HG03039 (cell line): ENCODE measurements at regions not wholly inside any gene's neighbourhood (a gene's known extent, or its start where the extent isn't known, plus 50 kb on each side); places are given as distances from the start of the nearest gene placed in this dataset.

Experiments
- ATAC-seq: cut with Tn5 transposase; IDR thresholded peaks from one replicate; pipeline ENCODE4 v1.9.1; 2021; ENCODE audit warnings: mild to moderate bottlenecking, moderate library complexity; ENCODE audit not compliant: unreplicated experiment

DNA sequence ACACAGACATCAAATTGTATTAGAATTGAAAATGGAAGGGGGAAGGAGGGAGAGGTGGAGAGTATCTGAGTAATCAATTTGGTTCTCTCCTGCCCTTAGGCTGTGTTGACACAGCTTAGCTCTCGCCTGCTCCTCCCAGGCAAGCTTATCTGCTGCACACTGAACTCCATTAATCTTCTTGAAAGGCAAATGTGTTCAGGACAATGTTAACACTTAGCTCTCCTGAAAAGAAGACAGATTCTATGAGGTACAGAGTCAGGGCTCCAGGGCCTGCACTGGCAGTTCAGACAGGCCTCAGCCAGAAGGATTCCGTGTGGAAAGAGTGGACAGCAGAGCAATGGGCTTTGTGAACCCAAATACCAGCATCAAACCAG is 430.0 kb upstream of the TNP1 start:
- no peak for ATAC-seq

- ATAC-seq: no peak
Measured at GRCh38 chr2:217289177-217289906, 429.5 kb upstream of the TNP1 start.

- ATAC-seq: no peak
Measured at GRCh38 chr2:217288472-217289063, 428.7 kb upstream of the TNP1 start.

DNA sequence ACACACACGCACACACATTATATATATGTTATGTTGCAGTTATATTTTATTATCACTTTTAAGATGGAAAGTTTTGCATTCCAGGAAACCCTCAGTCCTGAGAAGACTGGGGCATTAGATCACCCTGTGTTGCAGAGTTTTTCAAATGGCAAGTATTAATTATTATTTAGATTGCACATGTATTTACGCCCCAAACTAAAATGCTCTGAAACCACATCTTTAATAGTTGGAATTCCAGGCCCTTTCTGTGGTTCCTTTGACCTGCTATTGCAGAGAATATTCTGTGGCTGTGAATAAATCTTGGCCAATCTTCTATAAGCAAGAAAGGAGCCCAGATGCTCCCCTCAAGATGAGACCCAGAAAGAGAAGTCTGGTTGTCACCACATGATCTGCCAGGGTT is 427.0 kb upstream of the TNP1 start:
- no peak for ATAC-seq

DNA sequence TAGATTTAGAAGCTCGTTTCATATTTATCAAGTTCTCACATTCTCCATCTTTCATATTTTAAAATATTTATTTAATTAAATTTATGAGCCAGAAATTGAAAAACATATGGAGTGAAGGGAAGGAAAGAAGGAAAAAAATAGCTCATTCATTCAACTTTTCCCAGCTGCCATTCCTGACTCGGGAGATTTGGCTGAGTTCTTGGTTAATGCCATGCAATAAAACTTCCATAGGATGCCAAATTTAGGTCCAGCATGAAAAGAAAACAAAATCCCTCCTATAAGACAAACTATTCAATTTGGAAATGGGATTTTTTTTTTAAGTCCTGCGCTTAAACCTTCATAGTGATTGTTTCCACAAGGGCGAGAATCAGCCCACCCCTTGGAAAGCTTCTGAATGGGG is 426.1 kb upstream of the TNP1 start:
- ATAC-seq: no peak

GRCh38 chr2:217283460-217283859 is 423.6 kb upstream of the TNP1 start:
- no peak for ATAC-seq

- ATAC-seq: no peak
Measured at GRCh38 chr2:217282531-217282930, 422.7 kb upstream of the TNP1 start.

DNA sequence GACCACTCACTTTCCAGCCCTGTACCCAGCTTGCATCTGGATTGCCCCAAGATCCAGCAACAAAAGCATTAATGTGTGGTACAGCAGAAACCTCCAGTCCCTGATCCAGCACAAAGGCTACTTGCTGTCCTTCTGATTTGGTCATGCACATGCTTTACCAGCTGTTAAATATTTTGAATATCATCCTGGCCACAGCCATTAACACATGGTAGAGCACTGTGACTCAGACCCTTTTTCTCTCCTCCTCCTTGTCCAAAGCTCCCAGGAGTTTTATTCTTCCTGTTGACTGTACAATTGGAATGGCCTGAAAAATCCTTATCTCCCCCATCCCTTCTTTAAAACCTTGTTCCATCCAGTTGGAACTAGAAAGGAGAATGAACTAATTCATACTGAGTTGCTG is 419.7 kb upstream of the TNP1 start:
- ATAC-seq: no peak

- no peak for ATAC-seq
Measured at GRCh38 chr2:217279140-217279539, 419.3 kb upstream of the TNP1 start.

GRCh38 chr2:217277646-217278398 is 418.0 kb upstream of the TNP1 start:
- no peak for ATAC-seq

- no peak for ATAC-seq
Measured at GRCh38 chr2:217276433-217276832, 416.6 kb upstream of the TNP1 start.

GRCh38 chr2:217275091-217275490 is 415.2 kb upstream of the TNP1 start:
- no peak for ATAC-seq

DNA sequence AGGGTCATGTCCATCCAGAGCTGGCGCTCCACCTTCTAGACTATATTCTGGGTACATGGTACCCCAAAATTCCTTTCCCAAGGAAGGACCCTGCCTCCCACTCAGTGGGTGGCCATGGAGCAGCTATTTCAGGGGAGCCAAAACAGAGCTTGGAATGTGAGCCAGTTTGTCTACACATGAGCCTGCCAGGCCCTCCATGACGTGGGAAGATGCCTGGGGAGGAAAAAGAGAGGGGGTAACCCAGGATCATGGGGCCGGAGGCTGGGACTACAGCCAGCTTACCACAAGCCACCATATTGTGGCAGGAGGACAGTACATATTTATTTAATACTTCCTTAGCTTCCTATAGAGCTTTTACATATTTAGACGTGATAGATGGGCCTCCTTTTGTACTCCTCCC is 414.7 kb upstream of the TNP1 start:
- no peak for ATAC-seq

GRCh38 chr2:217273851-217274250 is 414.0 kb upstream of the TNP1 start:
- no peak for ATAC-seq

GRCh38 chr2:217273162-217273561 is 413.3 kb upstream of the TNP1 start:
- no peak for ATAC-seq

DNA sequence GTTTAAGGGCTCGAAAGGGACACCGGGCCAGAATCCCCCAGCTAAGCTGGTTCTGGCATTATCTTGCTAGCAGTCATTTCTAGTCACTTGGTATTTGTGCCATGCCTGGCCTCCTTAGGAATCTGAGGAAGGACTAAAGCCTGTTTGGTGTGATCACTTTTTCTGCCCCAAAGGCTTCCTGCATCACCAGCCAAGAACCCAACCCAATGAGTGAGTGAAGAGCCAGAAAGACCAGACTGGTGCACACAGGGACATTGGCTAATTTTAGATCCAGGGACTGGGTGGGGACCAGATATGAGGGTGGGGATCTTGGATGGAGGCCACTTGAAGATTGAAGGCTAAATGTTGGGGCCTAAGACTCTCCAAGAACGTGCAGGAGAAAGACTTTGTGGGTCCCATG is 411.9 kb upstream of the TNP1 start:
- ATAC-seq: no peak

DNA sequence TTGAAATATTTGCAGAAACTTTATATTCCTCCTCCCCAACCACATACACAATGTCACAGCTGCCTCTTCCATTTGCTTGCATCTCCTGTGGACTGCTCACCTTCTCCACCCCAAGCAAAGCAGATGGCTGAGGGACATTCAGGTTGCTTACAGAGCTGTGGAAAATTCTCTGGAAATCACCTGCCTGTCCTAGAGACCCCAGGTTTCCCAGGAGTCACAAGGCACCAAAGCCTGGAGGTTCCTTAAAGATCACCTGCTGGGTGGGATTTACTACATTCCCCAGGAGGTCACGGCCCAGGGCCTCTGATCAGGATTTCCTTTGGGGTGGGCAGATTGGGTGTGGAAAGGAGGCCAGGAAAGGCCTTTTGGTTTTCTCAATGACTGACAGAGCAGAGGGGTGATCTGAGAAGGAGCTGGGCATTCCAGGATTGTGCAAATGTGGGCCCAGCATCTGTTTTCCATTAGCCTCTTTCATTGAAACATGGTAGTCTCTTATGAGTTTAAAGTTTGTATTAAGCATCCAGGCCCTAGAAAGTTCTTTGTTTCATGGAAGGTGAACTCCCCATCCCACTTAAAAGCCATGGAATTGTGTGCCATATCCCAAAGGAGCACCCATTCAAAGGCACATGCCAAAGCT is 410.7 kb upstream of the TNP1 start:
- no peak for ATAC-seq

DNA sequence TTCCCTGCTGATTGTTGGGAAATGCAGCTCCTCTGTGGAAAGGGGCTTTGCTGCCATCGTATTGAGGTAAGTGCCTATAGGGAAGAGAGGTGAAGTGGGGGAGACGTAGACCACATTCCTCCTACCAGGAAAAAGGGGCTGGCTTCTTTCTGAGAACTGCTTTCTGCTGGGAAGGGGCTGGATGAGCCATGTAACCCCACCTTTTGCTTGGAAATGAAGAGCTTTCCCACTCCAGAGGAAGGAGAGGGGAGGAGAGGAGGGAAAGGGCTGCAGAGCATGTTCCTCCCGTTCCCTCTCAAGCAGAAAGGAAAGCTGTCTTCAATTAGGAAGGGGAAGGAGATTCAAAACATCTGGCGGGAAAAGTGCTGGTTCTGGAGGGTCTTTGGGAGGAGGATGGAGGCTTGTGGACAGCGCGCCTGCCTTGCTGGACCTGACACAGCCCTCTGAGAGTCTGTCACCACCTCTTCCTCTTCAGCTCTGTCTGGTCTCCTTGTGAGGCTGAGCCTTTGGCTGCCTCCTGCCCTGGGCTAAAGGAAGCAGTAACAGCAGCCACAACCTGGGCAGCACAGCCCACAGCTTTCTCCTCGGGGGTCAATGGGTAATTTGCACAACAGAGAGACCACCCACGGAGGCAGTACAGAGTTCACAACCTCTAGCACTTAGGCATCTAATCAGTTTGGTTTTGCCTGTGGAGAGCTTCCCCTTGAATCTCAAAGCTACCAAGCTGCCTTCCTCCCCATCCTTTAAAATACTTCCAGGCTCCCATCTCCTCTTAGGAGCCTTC is 410.0 kb upstream of the TNP1 start:
- ATAC-seq: no peak

- ATAC-seq: no peak
Measured at GRCh38 chr2:217268978-217269377, 409.1 kb upstream of the TNP1 start.

GRCh38 chr2:217267758-217268157 is 407.9 kb upstream of the TNP1 start:
- ATAC-seq: no peak

- no peak for ATAC-seq
Measured at GRCh38 chr2:217263756-217264155, 403.9 kb upstream of the TNP1 start.
